ENCODE measurements at regions not wholly inside any gene's neighbourhood (a gene's known extent, or its start where the extent isn't known, plus 50 kb on each side); places are given as distances from the start of the nearest gene placed in this dataset.

GRCh38 chr1:232182236-232182635 is 447.7 kb downstream of the SIPA1L2 start:
- no peak overlapping the region for H2AFZ ChIP-seq (ENCODE audit: low read depth, low read length)
- no peaks in the 10 kb centered on the region for H3K9me2 ChIP-seq (ENCODE audit: insufficient read depth, low read length)
- H3K9ac ChIP-seq (ENCODE audit: low read length), result no peak overlapping the region
- no peaks in the 10 kb centered on the region for H4K20me1 ChIP-seq (ENCODE audit: insufficient read depth)
- no peaks in the 10 kb centered on the region for H3K36me3 ChIP-seq (ENCODE audit: insufficient read depth, low read length)
- no peaks in the 10 kb centered on the region for H3F3A ChIP-seq (ENCODE audit: insufficient read depth, low read length, poor library complexity, severe bottlenecking)
- no peak overlapping the region for H3K4me3 ChIP-seq (ENCODE audit: low read length)
- no peak overlapping the region for H3K27ac ChIP-seq (ENCODE audit: low read length)
- TF ChIP-seq SMC3 (conservative IDR thresholded peaks at IDR 0.05; ENCODE audit: poor library complexity) (no peak), EZH2 (IDR thresholded peaks at IDR 0.05; ENCODE audit: borderline replicate concordance, insufficient read depth, low read length, poor library complexity, severe bottlenecking) (no peak), EP300 (conservative IDR thresholded peaks at IDR 0.05; ENCODE audit: poor library complexity, severe bottlenecking) (no peak), TAF1 (IDR thresholded peaks at IDR 0.05; ENCODE audit: low read depth) (no peak), REST (IDR thresholded peaks at IDR 0.05; ENCODE audit: borderline replicate concordance) (no peak), RAD21 (conservative IDR thresholded peaks at IDR 0.05) (no peak), MXI1 (conservative IDR thresholded peaks at IDR 0.05; ENCODE audit: poor library complexity, severe bottlenecking) (no peak), POLR2AphosphoS5 (IDR thresholded peaks at IDR 0.05) (no peak)
- TF ChIP-seq, protein P1, sequence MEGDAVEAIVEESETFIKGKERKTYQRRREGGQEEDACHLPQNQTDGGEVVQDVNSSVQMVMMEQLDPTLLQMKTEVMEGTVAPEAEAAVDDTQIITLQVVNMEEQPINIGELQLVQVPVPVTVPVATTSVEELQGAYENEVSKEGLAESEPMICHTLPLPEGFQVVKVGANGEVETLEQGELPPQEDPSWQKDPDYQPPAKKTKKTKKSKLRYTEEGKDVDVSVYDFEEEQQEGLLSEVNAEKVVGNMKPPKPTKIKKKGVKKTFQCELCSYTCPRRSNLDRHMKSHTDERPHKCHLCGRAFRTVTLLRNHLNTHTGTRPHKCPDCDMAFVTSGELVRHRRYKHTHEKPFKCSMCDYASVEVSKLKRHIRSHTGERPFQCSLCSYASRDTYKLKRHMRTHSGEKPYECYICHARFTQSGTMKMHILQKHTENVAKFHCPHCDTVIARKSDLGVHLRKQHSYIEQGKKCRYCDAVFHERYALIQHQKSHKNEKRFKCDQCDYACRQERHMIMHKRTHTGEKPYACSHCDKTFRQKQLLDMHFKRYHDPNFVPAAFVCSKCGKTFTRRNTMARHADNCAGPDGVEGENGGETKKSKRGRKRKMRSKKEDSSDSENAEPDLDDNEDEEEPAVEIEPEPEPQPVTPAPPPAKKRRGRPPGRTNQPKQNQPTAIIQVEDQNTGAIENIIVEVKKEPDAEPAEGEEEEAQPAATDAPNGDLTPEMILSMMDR (IDR thresholded peaks at IDR 0.05; ENCODE audit: poor library complexity, severe bottlenecking), result no peak
- H3K4me2 ChIP-seq (ENCODE audit: low read length), result no peak overlapping the region
- H3K27me3 ChIP-seq (ENCODE audit: insufficient read depth, low read depth, low read length), result no peaks in the 10 kb centered on the region
- no peaks in the 10 kb centered on the region for H3K79me2 ChIP-seq (replicated peaks; ENCODE audit: insufficient read depth, low read length)
- H3K9me3 ChIP-seq (ENCODE audit: low read length), result no peaks in the 10 kb centered on the region

GRCh38 chr1:232180779-232181136 is 449.2 kb downstream of the SIPA1L2 start:
- Histone ChIP-seq H4K20me1 (ENCODE audit: insufficient read depth) (no peaks in the 10 kb centered on the region), H3F3A (ENCODE audit: insufficient read depth, low read length, poor library complexity, severe bottlenecking) (no peaks in the 10 kb centered on the region), H3K9me2 (ENCODE audit: insufficient read depth, low read length) (no peaks in the 10 kb centered on the region), H3K4me3 (ENCODE audit: low read length) (no peak overlapping the region), H3K27ac (ENCODE audit: low read length) (no peak overlapping the region), H3K4me2 (ENCODE audit: low read length) (no peak overlapping the region), H2AFZ (ENCODE audit: low read depth, low read length) (no peak overlapping the region), H3K9me3 (ENCODE audit: low read length) (no peaks in the 10 kb centered on the region), H3K36me3 (ENCODE audit: insufficient read depth, low read length) (no peaks in the 10 kb centered on the region), H3K27me3 (ENCODE audit: insufficient read depth, low read depth, low read length) (no peaks in the 10 kb centered on the region), H3K9ac (ENCODE audit: low read length) (no peak overlapping the region), H3K79me2 (replicated peaks; ENCODE audit: insufficient read depth, low read length) (no peaks in the 10 kb centered on the region)
- TF ChIP-seq MXI1 (conservative IDR thresholded peaks at IDR 0.05; ENCODE audit: poor library complexity, severe bottlenecking) (no peak), TAF1 (IDR thresholded peaks at IDR 0.05; ENCODE audit: low read depth) (no peak), EP300 (conservative IDR thresholded peaks at IDR 0.05; ENCODE audit: poor library complexity, severe bottlenecking) (no peak), EZH2 (IDR thresholded peaks at IDR 0.05; ENCODE audit: borderline replicate concordance, insufficient read depth, low read length, poor library complexity, severe bottlenecking) (no peak), REST (IDR thresholded peaks at IDR 0.05; ENCODE audit: borderline replicate concordance) (no peak), SMC3 (conservative IDR thresholded peaks at IDR 0.05; ENCODE audit: poor library complexity) (no peak), RAD21 (conservative IDR thresholded peaks at IDR 0.05) (no peak), POLR2AphosphoS5 (IDR thresholded peaks at IDR 0.05) (no peak)
- TF ChIP-seq, protein P1 (IDR thresholded peaks at IDR 0.05; ENCODE audit: poor library complexity, severe bottlenecking), result no peak
